ENCODE measurements at regions not wholly inside any gene's neighbourhood (a gene's known extent, or its start where the extent isn't known, plus 50 kb on each side); places are given as distances from the start of the nearest gene placed in this dataset.
"Not testable (repeated sequence)": the region's sequence is repeated elsewhere in the genome, so short reads cannot be mapped to it uniquely, and the experiment has no call there.

DNA sequence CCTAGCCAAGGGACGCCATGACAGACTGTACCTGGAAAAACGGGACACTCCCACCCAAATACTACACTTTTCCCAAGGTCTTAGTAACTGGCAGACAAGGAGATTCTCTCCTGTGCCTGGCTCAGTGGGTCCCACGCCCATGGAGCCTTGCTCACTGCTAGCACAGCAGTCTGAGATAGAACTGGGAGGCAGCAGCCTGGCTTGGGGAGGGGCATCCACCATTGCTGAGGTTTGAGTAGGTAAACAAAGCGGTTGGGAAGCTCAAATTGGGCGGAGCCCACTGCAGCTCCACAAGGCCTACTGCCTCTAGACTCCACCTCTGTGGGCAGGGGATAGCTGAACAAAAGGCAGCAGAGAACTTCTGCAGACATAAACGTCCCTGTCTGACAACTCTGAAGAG is 215.1 kb upstream of the UBE2E3 start:
- TF ChIP-seq, protein P1, sequence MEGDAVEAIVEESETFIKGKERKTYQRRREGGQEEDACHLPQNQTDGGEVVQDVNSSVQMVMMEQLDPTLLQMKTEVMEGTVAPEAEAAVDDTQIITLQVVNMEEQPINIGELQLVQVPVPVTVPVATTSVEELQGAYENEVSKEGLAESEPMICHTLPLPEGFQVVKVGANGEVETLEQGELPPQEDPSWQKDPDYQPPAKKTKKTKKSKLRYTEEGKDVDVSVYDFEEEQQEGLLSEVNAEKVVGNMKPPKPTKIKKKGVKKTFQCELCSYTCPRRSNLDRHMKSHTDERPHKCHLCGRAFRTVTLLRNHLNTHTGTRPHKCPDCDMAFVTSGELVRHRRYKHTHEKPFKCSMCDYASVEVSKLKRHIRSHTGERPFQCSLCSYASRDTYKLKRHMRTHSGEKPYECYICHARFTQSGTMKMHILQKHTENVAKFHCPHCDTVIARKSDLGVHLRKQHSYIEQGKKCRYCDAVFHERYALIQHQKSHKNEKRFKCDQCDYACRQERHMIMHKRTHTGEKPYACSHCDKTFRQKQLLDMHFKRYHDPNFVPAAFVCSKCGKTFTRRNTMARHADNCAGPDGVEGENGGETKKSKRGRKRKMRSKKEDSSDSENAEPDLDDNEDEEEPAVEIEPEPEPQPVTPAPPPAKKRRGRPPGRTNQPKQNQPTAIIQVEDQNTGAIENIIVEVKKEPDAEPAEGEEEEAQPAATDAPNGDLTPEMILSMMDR (IDR thresholded peaks at IDR 0.05), result not testable (repeated sequence)
- TF ChIP-seq POLR2A (IDR thresholded peaks at IDR 0.05), result not testable (repeated sequence)
